ENCODE measurements at regions not wholly inside any gene's neighbourhood (a gene's known extent, or its start where the extent isn't known, plus 50 kb on each side); places are given as distances from the start of the nearest gene placed in this dataset.

- no peak overlapping the region for H2BK20ac ChIP-seq (ENCODE audit: low read length)
- no peak overlapping the region for H2AFZ ChIP-seq (ENCODE audit: low read length)
- H3K18ac ChIP-seq (ENCODE audit: extremely low read depth, low read length): no peak overlapping the region
- no peak overlapping the region for H2BK12ac ChIP-seq (ENCODE audit: low read depth, low read length)
- no peaks in the 10 kb centered on the region for H3K4me1 ChIP-seq (replicated peaks in 1 of 4; ENCODE audit: control insufficient read depth in 3 of 4, insufficient read depth in 4 of 4, low read length in 3 of 4)
- H3K23me2 ChIP-seq (ENCODE audit: low read depth, low read length): no peaks in the 10 kb centered on the region
- 96% methylated on average over 2 of the region's 2 CpGs; no CpG with 5 or more reads in 1 of the 2 experiments for WGBS, 2 experiments (ENCODE audit: extremely low coverage in 1 of 2, insufficient coverage in 1 of 2, insufficient read length in 1 of 2, insufficient replicate concordance in 2 of 2, low coverage in 1 of 2, low lambda C conversion rate in 2 of 2, missing lambda C conversion rate in 1 of 2)
- H3K36me3 ChIP-seq (ENCODE audit: control insufficient read depth in 2 of 4, insufficient read depth in 4 of 4, low read length in 3 of 4): no peaks in the 10 kb centered on the region
- H3K4ac ChIP-seq (replicated peaks; ENCODE audit: insufficient read length, low read depth, low read length): no peak overlapping the region
- no peaks in the 10 kb centered on the region for H3K79me1 ChIP-seq (ENCODE audit: low read depth, low read length)
- no peak overlapping the region for H2BK15ac ChIP-seq (ENCODE audit: low read length)
- H3K27ac ChIP-seq (ENCODE audit: low read depth, low read length): no peak overlapping the region
- peaks cover 2 to 6% of the 10 kb centered on the region in 2 experiments; a peak in 2 of 4 replicates for H3K9me3 ChIP-seq (ENCODE audit: insufficient read depth in 2 of 2, low read depth in 1 of 2, low read length in 1 of 2)
- FAIRE-seq (no peak), DNase-seq (ENCODE audit: low read depth in 1 of 2, low spot score in 2 of 2) (no peak)
- POLR2A ChIA-PET (ENCODE audit: partially characterized antibody): no interaction called here
- no peak overlapping the region for H3K4me2 ChIP-seq (ENCODE audit: insufficient read depth in 1 of 2, low read depth in 2 of 2, low read length in 2 of 2)
- H3K9ac ChIP-seq (replicated peaks in 1 of 4; ENCODE audit: extremely low read depth in 1 of 4, low read depth in 3 of 4, low read length in 3 of 4): no peak overlapping the region
- no peak overlapping the region for H3K4me3 ChIP-seq (ENCODE audit: extremely low read depth in 1 of 4, insufficient read depth in 2 of 4, low read depth in 3 of 4, low read length in 4 of 4)
- H2BK5ac ChIP-seq (ENCODE audit: low read depth, low read length): no peak overlapping the region
- no peak overlapping the region for H3K14ac ChIP-seq (ENCODE audit: insufficient read length)
- no peak overlapping the region for H2AK5ac ChIP-seq (ENCODE audit: low read depth, low read length)
- no peaks in the 10 kb centered on the region for H3K79me2 ChIP-seq (ENCODE audit: control insufficient read depth in 1 of 2, insufficient read depth in 2 of 2, low read length in 2 of 2)
- CTCF ChIA-PET (ENCODE audit: partially characterized antibody): no interaction called here
- no peak overlapping the region for H4K5ac ChIP-seq (ENCODE audit: insufficient read length, low read depth, low read length)
- H4K20me1 ChIP-seq (replicated peaks in 1 of 2; ENCODE audit: control insufficient read depth in 1 of 2, insufficient read depth in 2 of 2, low read length in 2 of 2): no peaks in the 10 kb centered on the region
- H3K23ac ChIP-seq (ENCODE audit: insufficient read length): no peak overlapping the region
- no peak overlapping the region for H2BK120ac ChIP-seq (replicated peaks; ENCODE audit: low read depth, low read length)
- H3K56ac ChIP-seq (replicated peaks; ENCODE audit: insufficient read length, low read depth, low read length): no peak overlapping the region
- no peak overlapping the region for H4K91ac ChIP-seq (replicated peaks; ENCODE audit: insufficient read length, low read length)
- no peak overlapping the region for H4K8ac ChIP-seq (ENCODE audit: extremely low read depth, insufficient read depth, low read length)
- no peaks in the 10 kb centered on the region for H3K27me3 ChIP-seq (replicated peaks in 1 of 4; ENCODE audit: control insufficient read depth in 3 of 4, extremely low read depth in 1 of 4, insufficient read depth in 3 of 4, low read length in 3 of 4)
- TF ChIP-seq KDM1A (IDR thresholded peaks at IDR 0.05; ENCODE audit: borderline replicate concordance, low read length) (no peak), NANOG (IDR thresholded peaks at IDR 0.05; ENCODE audit: insufficient read depth, low read depth, low read length, poor library complexity, severe bottlenecking) (no peak), GTF2F1 (IDR thresholded peaks at IDR 0.05; ENCODE audit: borderline replicate concordance, low read depth, low read length) (no peak), SAP30 (IDR thresholded peaks at IDR 0.05; ENCODE audit: insufficient read depth, insufficient replicate concordance, low read length) (no peak), TAF7 (optimal IDR thresholded peaks at IDR 0.05; ENCODE audit: borderline replicate concordance, low read depth, low read length) (no peak), ATF3 (IDR thresholded peaks at IDR 0.05; ENCODE audit: insufficient read depth, low read depth, low read length) (no peak), BCL11A (IDR thresholded peaks at IDR 0.05; ENCODE audit: low read depth in 2 of 2, low read length in 2 of 2) (no peak), KDM4A (IDR thresholded peaks at IDR 0.05; ENCODE audit: low read depth, low read length, severe bottlenecking) (no peak), ZNF274 (IDR thresholded peaks at IDR 0.05; ENCODE audit: borderline replicate concordance, extremely low read depth, low read length) (no peak)
Observed at GRCh38 chr6:131476362-131476761, 96.7 kb upstream of the ARG1 start.
